Ovary (tissue), 3 donors: ENCODE measurements at regions not wholly inside any gene's neighbourhood (a gene's known extent, or its start where the extent isn't known, plus 50 kb on each side); places are given as distances from the start of the nearest gene placed in this dataset.
"Not testable (repeated sequence)": the region's sequence is repeated elsewhere in the genome, so short reads cannot be mapped to it uniquely, and the experiment has no call there.

Source experiments
- POLR2A ChIP-seq: fragments of 450-650 bp; IDR thresholded peaks from one replicate; pipeline ENCODE4 v1.6.1; 2017; ENCODE audit warnings: antibody characterized with exemption, mild to moderate bottlenecking, moderate library complexity
- TF ChIP-seq, protein P1 (sequence below), 3 donors: fragments of 450-650 bp in 2 of 3; fragments of 200-600 bp in 1 of 3; IDR thresholded peaks; one replicate each; pipeline versions ENCODE4 v1.5.1 to v1.8.0; 2016 to 2022; ENCODE audit warnings: antibody characterized with exemption in 3 of 3, mild to moderate bottlenecking in 1 of 3
- donor health status: DM: no; HTN: no; CAD: no.

DNA sequence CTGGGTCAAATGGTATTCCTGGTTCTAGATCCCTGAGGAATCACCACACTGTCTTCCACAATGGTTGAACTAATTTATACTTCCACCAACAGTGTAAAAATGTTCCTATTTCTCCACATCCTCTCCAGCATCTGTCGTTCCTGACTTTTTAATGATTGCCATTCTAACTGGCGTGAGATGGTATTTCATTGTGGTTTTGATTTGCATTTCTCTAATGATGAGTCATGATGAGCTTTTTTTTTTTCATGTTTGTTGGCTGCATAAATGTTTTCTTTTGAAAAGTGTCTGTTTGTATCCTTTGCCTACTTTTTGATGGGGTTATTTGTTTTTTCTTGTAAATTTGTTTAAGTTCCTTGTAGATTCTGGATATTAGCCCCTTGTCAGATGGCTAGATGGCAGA lies 214.4 kb upstream of the HS3ST1 start:
- TF ChIP-seq, protein P1, sequence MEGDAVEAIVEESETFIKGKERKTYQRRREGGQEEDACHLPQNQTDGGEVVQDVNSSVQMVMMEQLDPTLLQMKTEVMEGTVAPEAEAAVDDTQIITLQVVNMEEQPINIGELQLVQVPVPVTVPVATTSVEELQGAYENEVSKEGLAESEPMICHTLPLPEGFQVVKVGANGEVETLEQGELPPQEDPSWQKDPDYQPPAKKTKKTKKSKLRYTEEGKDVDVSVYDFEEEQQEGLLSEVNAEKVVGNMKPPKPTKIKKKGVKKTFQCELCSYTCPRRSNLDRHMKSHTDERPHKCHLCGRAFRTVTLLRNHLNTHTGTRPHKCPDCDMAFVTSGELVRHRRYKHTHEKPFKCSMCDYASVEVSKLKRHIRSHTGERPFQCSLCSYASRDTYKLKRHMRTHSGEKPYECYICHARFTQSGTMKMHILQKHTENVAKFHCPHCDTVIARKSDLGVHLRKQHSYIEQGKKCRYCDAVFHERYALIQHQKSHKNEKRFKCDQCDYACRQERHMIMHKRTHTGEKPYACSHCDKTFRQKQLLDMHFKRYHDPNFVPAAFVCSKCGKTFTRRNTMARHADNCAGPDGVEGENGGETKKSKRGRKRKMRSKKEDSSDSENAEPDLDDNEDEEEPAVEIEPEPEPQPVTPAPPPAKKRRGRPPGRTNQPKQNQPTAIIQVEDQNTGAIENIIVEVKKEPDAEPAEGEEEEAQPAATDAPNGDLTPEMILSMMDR (IDR thresholded peaks at IDR 0.05), result not testable (repeated sequence)
- not testable (repeated sequence) for TF ChIP-seq POLR2A
